ENCODE measurements at regions not wholly inside any gene's neighbourhood (a gene's known extent, or its start where the extent isn't known, plus 50 kb on each side); places are given as distances from the start of the nearest gene placed in this dataset.
"Not testable (repeated sequence)": the region's sequence is repeated elsewhere in the genome, so short reads cannot be mapped to it uniquely, and the experiment has no call there.

GRCh38 chr2:15810477-15811150 lies 129.7 kb upstream of the MYCN start:
- DNase-seq, result no peak

GRCh38 chr2:15811367-15811766 lies 129.0 kb upstream of the MYCN start:
- no peak for DNase-seq

- no peak for DNase-seq
These were observed 128.1 kb upstream of the MYCN start for GRCh38 chr2:15812187-15812780.

GRCh38 chr2:15813481-15814266 lies 126.7 kb upstream of the MYCN start:
- DNase-seq, result no peak

- DNase-seq, result no peak
These were observed 125.9 kb upstream of the MYCN start for GRCh38 chr2:15814403-15814802.

GRCh38 chr2:15814946-15815345 lies 125.4 kb upstream of the MYCN start:
- DNase-seq, result no peak

GRCh38 chr2:15816226-15816625 lies 124.1 kb upstream of the MYCN start:
- DNase-seq, result no peak

- DNase-seq, result no peak
These were observed 123.5 kb upstream of the MYCN start for GRCh38 chr2:15816674-15817406.

- DNase-seq, result no peak
These were observed 122.6 kb upstream of the MYCN start for GRCh38 chr2:15817748-15818147.

GRCh38 chr2:15818318-15818753 lies 122.0 kb upstream of the MYCN start:
- DNase-seq, result no peak

GRCh38 chr2:15818881-15819280 lies 121.5 kb upstream of the MYCN start:
- no peak for DNase-seq

- DNase-seq, result no peak
These were observed 120.6 kb upstream of the MYCN start for GRCh38 chr2:15819562-15820256.

GRCh38 chr2:15820257-15820566 lies 120.1 kb upstream of the MYCN start:
- no peak for DNase-seq

- DNase-seq, result no peak
These were observed 119.4 kb upstream of the MYCN start for GRCh38 chr2:15820927-15821326.

GRCh38 chr2:15822151-15823044 lies 118.0 kb upstream of the MYCN start:
- DNase-seq, result no peak

- no peak for DNase-seq
These were observed 116.6 kb upstream of the MYCN start for GRCh38 chr2:15823459-15824396.

- DNase-seq, result not testable (repeated sequence)
These were observed 115.9 kb upstream of the MYCN start for GRCh38 chr2:15824467-15824866.

GRCh38 chr2:15825276-15825980 lies 114.9 kb upstream of the MYCN start:
- no peak for DNase-seq

GRCh38 chr2:15826273-15826717 lies 114.1 kb upstream of the MYCN start:
- DNase-seq, result no peak

- DNase-seq, result no peak
These were observed 113.3 kb upstream of the MYCN start for GRCh38 chr2:15827001-15827400.

Measured in COR-L47 (cell line).